Neutrophil (primary cell): ENCODE measurements at regions not wholly inside any gene's neighbourhood (a gene's known extent, or its start where the extent isn't known, plus 50 kb on each side); places are given as distances from the start of the nearest gene placed in this dataset.

Experiments
- H3K27ac ChIP-seq: fragments of 200-600 bp; sonication (generic); 2 replicates; pipeline ENCODE4 v1.5.1; 2016; ENCODE audit warnings: mild to moderate bottlenecking, moderate library complexity
- H3K27me3 ChIP-seq: fragments of 200-600 bp; sonication (generic); 2 replicates; pipeline ENCODE4 v1.6.0; 2016; ENCODE audit warnings: mild to moderate bottlenecking
- H3K36me3 ChIP-seq: fragments of 200-600 bp; sonication (generic); 2 replicates; pipeline ENCODE4 v1.5.1; 2017
- H3K4me1 ChIP-seq, 2 experiments: fragments of 200-600 bp in 1 of 2; sonication (generic) in 1 of 2; 1 replicate in 1 of 2; 2 replicates in 1 of 2; pipeline versions ENCODE4 v1.5.1 to v1.6.1; 2013 to 2016; ENCODE audit warnings: low read depth in 1 of 2, low read length in 1 of 2, mild to moderate bottlenecking in 1 of 2, moderate library complexity in 1 of 2; ENCODE audit not compliant: control insufficient read depth in 1 of 2, insufficient read depth in 1 of 2
- H3K4me3 ChIP-seq, 2 experiments: fragments of 200-600 bp in 1 of 2; sonication (generic) in 1 of 2; 1 replicate in 1 of 2; 2 replicates in 1 of 2; pipeline ENCODE4 v1.5.1; 2013 to 2016; ENCODE audit warnings: low read depth in 1 of 2, low read length in 1 of 2, mild to moderate bottlenecking in 1 of 2, moderate library complexity in 1 of 2
- H3K9me3 ChIP-seq: fragments of 200-600 bp; sonication (generic); 2 replicates; pipeline ENCODE4 v1.5.1; 2016
- TF ChIP-seq, protein P1 (sequence below): fragments of 200-600 bp; sonication (generic); IDR thresholded peaks from 2 replicates; pipeline ENCODE4 v1.5.1; 2016; ENCODE audit warnings: antibody characterized with exemption

DNA sequence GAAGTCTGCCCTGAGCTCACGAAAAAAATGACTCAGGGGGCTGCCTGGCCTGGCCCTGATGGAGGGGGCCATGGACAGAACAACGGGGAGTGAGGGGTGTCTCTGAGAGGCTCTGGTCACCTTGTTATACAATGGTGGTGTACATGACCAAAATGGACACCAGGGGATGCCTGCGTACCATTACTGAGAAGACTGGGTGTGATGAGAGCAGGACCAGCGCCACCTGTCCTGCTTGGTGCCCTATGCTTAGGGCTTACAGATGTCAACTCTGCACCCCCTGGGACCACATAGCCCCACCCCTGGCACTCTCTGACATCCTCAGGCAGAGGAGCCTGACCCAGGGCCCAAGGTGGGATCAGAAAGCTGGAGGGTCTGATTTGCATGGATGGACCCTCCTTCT is 104.8 kb downstream of the ZNF280B start:
- no peaks in the 10 kb centered on the region for H3K9me3 ChIP-seq
- no peaks in the 10 kb centered on the region for H3K4me1 ChIP-seq
- TF ChIP-seq, protein P1, sequence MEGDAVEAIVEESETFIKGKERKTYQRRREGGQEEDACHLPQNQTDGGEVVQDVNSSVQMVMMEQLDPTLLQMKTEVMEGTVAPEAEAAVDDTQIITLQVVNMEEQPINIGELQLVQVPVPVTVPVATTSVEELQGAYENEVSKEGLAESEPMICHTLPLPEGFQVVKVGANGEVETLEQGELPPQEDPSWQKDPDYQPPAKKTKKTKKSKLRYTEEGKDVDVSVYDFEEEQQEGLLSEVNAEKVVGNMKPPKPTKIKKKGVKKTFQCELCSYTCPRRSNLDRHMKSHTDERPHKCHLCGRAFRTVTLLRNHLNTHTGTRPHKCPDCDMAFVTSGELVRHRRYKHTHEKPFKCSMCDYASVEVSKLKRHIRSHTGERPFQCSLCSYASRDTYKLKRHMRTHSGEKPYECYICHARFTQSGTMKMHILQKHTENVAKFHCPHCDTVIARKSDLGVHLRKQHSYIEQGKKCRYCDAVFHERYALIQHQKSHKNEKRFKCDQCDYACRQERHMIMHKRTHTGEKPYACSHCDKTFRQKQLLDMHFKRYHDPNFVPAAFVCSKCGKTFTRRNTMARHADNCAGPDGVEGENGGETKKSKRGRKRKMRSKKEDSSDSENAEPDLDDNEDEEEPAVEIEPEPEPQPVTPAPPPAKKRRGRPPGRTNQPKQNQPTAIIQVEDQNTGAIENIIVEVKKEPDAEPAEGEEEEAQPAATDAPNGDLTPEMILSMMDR, result no peak
- no peak overlapping the region for H3K27ac ChIP-seq
- H3K27me3 ChIP-seq, result no peaks in the 10 kb centered on the region
- H3K36me3 ChIP-seq, result no peaks in the 10 kb centered on the region
- no peak overlapping the region for H3K4me3 ChIP-seq

DNA sequence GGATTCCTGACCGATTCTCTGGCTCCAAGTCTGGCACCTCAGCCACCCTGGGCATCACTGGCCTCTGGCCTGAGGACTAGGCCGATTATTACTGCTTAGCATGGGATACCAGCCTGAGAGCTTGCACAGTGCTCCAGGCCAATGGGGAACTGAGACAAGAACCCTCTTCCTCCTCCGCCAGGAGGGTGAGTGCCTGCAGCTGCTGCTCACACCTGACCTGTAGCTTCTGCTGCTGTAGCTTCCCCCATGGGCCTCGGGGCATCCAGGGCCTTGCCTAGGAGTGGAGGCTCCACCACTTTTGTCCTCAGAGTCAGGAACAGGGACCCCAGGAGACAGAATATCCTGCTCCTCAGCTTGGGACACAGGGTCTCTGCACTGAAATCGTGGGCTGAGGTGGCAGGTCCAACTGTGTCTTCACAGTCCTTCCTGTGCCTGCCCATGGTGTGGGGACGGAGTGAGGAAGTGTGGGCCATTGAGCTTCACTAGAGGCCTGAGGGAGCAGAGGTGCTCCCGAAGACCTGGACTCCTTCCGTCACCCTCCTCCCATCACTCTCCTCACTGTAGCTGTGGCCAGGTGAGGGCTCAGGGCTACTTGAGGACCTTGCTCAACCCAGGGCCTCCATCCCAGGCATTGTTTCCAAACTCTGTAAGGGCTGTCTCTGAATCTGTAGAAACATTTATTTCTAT is 103.8 kb downstream of the ZNF280B start:
- H3K27me3 ChIP-seq, result no peaks in the 10 kb centered on the region
- TF ChIP-seq, protein P1, result no peak
- H3K27ac ChIP-seq, result no peak overlapping the region
- H3K4me3 ChIP-seq, result no peak overlapping the region
- no peaks in the 10 kb centered on the region for H3K4me1 ChIP-seq
- no peaks in the 10 kb centered on the region for H3K36me3 ChIP-seq
- H3K9me3 ChIP-seq, result no peaks in the 10 kb centered on the region

DNA sequence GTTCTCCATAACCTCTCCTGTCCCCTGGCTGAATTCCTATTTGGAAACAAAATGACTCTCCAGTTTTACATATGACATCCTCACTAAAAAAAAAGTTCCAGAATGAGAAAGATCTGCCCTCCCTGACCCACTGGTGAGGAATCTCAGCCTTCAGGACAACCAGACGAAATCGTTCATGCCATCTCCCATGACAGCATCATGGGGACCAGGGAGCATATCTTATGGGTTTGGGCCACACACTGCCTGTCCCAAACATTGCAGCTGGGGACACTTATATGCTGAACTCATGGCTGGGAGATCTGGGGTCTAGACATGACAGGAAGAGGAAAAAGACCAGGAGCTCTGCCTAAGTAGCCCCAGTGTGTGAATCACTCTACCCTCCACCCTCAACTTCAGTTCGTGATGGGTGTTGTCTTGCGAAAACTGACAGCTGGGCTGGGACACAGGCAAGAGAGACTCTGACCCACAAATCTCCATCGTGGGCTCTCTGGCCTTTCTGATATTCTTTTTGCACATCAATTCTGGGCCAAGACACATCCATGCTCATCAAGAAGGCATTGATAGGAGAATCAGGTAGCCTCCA is 102.0 kb downstream of the ZNF280B start:
- TF ChIP-seq, protein P1, result no peak
- H3K4me1 ChIP-seq, result no peaks in the 10 kb centered on the region
- H3K4me3 ChIP-seq, result no peak overlapping the region

DNA sequence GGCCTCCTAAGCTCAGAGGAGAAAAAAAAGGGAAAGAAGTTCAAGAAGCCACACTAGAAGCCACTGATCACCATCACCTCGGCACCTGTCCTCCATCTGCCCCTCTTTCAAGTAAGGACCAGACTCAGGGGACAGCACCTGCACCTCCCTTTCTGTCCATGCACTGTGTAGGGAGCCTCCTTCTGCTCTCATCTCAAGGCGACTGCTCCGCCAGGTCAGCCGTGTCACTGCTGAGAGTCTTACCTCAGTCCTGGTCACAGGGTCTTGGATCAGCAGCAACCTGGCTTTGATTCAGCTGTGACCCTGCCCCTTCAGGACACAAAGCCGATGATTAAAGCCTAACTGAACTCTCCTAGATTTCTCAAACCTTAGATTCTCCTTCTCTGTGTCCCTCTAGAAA is 101.5 kb downstream of the ZNF280B start:
- TF ChIP-seq, protein P1, result no peak
- Histone ChIP-seq H3K27me3 (no peaks in the 10 kb centered on the region), H3K9me3 (no peaks in the 10 kb centered on the region), H3K4me3 (no peak overlapping the region), H3K27ac (no peak overlapping the region), H3K36me3 (no peaks in the 10 kb centered on the region), H3K4me1 (no peaks in the 10 kb centered on the region)

More for the DNA sequence above, 102.0 kb downstream of the ZNF280B start:
- no peak overlapping the region for H3K27ac ChIP-seq
- no peaks in the 10 kb centered on the region for H3K9me3 ChIP-seq
- no peaks in the 10 kb centered on the region for H3K27me3 ChIP-seq
- no peaks in the 10 kb centered on the region for H3K36me3 ChIP-seq

DNA sequence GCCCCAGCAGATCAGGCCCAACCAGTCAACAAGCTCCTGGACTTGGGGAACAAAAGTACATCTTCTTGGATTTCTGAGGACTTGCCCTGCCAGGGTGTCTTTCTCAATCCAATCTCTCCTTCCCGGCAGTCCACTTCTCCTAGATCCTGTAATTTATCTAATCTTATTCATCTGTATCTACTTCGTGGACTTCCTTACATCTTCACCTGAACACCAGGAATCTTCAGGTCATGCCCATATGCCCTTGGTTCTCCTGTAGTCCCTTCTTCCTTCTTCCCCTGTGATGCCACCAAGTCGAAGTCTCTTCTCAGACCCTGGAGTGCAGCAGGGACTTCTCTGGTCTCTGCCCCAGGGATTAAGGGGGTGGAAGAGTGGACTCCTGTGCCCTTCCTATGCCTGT is 100.3 kb downstream of the ZNF280B start:
- Histone ChIP-seq H3K27me3 (peaks cover 9% of the 10 kb centered on the region), H3K4me1 (no peaks in the 10 kb centered on the region), H3K4me3 (no peak overlapping the region), H3K36me3 (no peaks in the 10 kb centered on the region), H3K27ac (no peak overlapping the region), H3K9me3 (no peaks in the 10 kb centered on the region)
- TF ChIP-seq, protein P1, result no peak
